Osteoblast (primary cell): ENCODE measurements at regions not wholly inside any gene's neighbourhood (a gene's known extent, or its start where the extent isn't known, plus 50 kb on each side); places are given as distances from the start of the nearest gene placed in this dataset.

ENCODE experiments used
- DNase-seq: peaks from one replicate; pipeline ENCODE4 v3.0.0; 2011; ENCODE audit warnings: low spot score, mixed read lengths; ENCODE audit not compliant: insufficient read length; ENCODE audit errors: missing footprints
- H2AFZ ChIP-seq: 2 replicates; pipeline ENCODE4 v1.6.0; 2011; ENCODE audit warnings: mild to moderate bottlenecking, low read length
- H3K27ac ChIP-seq: 2 replicates; pipeline ENCODE4 v1.5.1; 2011; ENCODE audit warnings: mild to moderate bottlenecking, low read depth, low read length, moderate library complexity
- H3K27me3 ChIP-seq: 2 replicates; pipeline ENCODE4 v1.6.0; 2012; ENCODE audit warnings: mild to moderate bottlenecking, control low read depth, inconsistent platforms, low read length, moderate library complexity; ENCODE audit not compliant: insufficient read depth
- H3K36me3 ChIP-seq: 2 replicates; pipeline ENCODE4 v1.5.1; 2011; ENCODE audit warnings: mild to moderate bottlenecking, low read length, control low read depth, moderate library complexity; ENCODE audit not compliant: insufficient read depth
- H3K4me1 ChIP-seq: 2 replicates; pipeline ENCODE4 v1.5.1; 2011; ENCODE audit warnings: mild to moderate bottlenecking, low read length, control low read depth, moderate library complexity; ENCODE audit not compliant: insufficient read depth
- H3K4me2 ChIP-seq: 2 replicates; pipeline ENCODE4 v1.6.0; 2011; ENCODE audit warnings: mild to moderate bottlenecking, low read length; ENCODE audit not compliant: insufficient read depth
- H3K4me3 ChIP-seq: fragments of 200-600 bp; sonication (generic); 3 replicates; pipeline ENCODE4 v1.5.1; 2012; ENCODE audit warnings: mild to moderate bottlenecking, low read length, inconsistent platforms; ENCODE audit not compliant: insufficient read depth
- H3K79me2 ChIP-seq: 2 replicates; pipeline ENCODE4 v1.6.0; 2012; ENCODE audit warnings: mild to moderate bottlenecking, low read length, control low read depth, inconsistent platforms; ENCODE audit not compliant: insufficient read depth
- H3K9me3 ChIP-seq: 2 replicates; pipeline ENCODE4 v1.5.1; 2011; ENCODE audit warnings: low read depth, low read length, control low read depth
- H4K20me1 ChIP-seq: 2 replicates; pipeline ENCODE4 v1.6.0; 2012; ENCODE audit warnings: mild to moderate bottlenecking, low read length, control low read depth; ENCODE audit not compliant: insufficient read depth
- TF ChIP-seq, protein P1 (sequence below): IDR thresholded peaks from 2 replicates; pipeline ENCODE4 v1.5.1; 2011; ENCODE audit warnings: mild to moderate bottlenecking, low read depth, low read length, moderate library complexity; ENCODE audit errors: extremely low read depth

DNA sequence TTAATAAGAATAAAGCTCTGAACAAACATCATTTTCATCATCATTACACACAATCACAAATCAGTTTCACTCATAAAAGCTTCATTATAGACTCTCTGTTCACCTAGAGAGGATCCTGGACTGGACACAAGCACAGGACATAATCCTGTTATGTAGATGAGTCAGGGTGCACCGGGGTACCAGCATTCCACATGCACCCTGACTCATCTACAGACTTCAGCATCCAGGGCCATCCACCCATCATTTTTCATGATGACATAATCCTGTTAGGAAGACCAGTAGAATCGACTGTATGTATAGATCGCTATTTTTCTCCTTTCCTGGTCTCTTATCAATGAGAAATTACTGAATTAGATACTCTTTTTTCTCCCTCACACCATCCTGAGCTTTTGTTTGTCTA, 73.7 kb upstream of the PIK3C3 start:
- DNase-seq: no peak
- TF ChIP-seq, protein P1, sequence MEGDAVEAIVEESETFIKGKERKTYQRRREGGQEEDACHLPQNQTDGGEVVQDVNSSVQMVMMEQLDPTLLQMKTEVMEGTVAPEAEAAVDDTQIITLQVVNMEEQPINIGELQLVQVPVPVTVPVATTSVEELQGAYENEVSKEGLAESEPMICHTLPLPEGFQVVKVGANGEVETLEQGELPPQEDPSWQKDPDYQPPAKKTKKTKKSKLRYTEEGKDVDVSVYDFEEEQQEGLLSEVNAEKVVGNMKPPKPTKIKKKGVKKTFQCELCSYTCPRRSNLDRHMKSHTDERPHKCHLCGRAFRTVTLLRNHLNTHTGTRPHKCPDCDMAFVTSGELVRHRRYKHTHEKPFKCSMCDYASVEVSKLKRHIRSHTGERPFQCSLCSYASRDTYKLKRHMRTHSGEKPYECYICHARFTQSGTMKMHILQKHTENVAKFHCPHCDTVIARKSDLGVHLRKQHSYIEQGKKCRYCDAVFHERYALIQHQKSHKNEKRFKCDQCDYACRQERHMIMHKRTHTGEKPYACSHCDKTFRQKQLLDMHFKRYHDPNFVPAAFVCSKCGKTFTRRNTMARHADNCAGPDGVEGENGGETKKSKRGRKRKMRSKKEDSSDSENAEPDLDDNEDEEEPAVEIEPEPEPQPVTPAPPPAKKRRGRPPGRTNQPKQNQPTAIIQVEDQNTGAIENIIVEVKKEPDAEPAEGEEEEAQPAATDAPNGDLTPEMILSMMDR: no peak
- no peaks in the 10 kb centered on the region for H3K4me1 ChIP-seq
- no peak overlapping the region for H2AFZ ChIP-seq
- H4K20me1 ChIP-seq: no peaks in the 10 kb centered on the region
- no peaks in the 10 kb centered on the region for H3K79me2 ChIP-seq
- H3K36me3 ChIP-seq: no peaks in the 10 kb centered on the region
- H3K4me3 ChIP-seq: no peak overlapping the region
- no peak overlapping the region for H3K4me2 ChIP-seq
- H3K27ac ChIP-seq: no peak overlapping the region
- no peaks in the 10 kb centered on the region for H3K27me3 ChIP-seq
- no peaks in the 10 kb centered on the region for H3K9me3 ChIP-seq

DNA sequence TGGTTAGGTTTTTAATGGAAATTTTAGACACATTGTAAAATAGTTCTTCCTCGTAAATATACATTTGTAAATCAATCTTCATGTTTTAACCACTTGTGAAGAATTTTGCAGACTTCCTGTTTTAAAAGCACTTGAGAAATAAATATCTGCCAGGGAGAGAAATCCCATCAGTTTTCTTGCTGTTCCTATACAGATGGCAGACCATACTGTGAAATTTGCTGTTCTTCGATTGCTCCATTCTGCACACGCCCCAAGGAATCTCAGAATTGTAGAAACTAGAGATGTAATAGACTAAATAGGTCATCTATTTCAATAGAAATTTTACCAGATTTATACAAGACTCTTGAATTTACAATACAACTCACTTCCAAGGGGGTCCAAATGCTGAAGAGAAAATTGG, 75.8 kb upstream of the PIK3C3 start:
- Histone ChIP-seq H3K4me3 (no peak overlapping the region), H3K79me2 (no peaks in the 10 kb centered on the region), H3K27me3 (no peaks in the 10 kb centered on the region), H3K36me3 (no peaks in the 10 kb centered on the region), H2AFZ (no peak overlapping the region), H3K4me2 (no peak overlapping the region), H3K9me3 (no peaks in the 10 kb centered on the region), H3K27ac (no peak overlapping the region), H4K20me1 (no peaks in the 10 kb centered on the region), H3K4me1 (peaks cover 13% of the 10 kb centered on the region)
- TF ChIP-seq, protein P1: no peak
- no peak for DNase-seq

DNA sequence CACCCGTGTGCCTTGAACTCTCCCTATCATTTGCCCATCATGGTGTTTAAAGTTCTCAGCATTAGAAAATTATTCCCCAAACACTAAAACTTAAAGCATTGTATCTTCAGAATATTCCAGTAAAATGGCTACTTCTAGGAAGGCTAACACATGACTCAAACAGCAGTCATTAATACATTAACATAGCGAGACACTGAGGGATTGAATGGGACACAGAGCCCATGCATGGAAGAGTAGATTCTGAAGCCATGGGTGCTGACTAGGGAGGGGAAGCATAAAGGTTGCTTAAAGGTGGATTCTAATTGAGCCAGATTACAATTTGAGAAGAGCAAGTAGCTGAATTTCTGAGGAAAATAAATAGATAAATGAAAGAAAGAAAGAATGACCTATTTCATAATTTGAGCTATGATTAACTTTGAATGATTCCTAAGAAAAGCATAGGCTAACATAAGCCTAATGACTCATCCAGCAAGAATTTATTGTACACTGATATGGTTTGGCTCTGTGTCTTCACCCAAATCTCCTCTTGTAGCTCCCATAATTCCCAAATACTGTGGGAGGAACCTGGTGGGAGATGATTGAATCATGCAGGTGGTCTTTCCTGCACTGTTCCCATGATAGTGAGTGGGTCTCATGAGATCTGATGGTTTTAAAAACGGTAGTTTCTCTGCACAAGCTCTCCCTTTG, 79.8 kb upstream of the PIK3C3 start:
- Histone ChIP-seq H3K27ac (peak overlapping the region; percentile 21), H3K4me3 (no peak overlapping the region), H3K79me2 (no peaks in the 10 kb centered on the region), H3K4me1 (peaks cover 28% of the 10 kb centered on the region), H3K36me3 (no peaks in the 10 kb centered on the region), H4K20me1 (no peaks in the 10 kb centered on the region), H2AFZ (peak overlapping the region; percentile 73), H3K9me3 (no peaks in the 10 kb centered on the region), H3K27me3 (no peaks in the 10 kb centered on the region), H3K4me2 (peak overlapping the region; percentile 52)
- DNase-seq: peak; percentile 18
- TF ChIP-seq, protein P1: no peak

DNA sequence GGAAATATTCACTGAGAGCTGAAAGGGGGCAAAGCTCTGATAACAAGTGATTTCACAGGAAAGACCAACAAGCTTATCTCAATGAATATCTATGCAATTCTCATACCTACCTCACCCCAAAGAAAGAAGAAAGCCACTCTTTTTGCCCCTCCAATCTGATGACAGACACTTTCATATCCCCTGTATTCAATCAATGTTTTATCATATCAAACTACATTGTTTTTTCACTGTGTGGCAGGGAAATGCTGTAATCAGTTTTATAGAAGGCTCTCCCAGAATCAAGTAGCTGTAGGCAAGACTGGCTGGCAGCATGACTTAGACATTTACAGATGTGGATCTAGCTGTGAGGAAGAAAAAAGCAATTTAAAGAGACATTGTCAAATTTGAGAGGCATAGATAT, 81.3 kb upstream of the PIK3C3 start:
- Histone ChIP-seq H3K27ac (no peak overlapping the region), H3K4me2 (no peak overlapping the region), H3K36me3 (no peaks in the 10 kb centered on the region), H4K20me1 (no peaks in the 10 kb centered on the region), H3K27me3 (no peaks in the 10 kb centered on the region), H3K4me3 (no peak overlapping the region), H2AFZ (no peak overlapping the region), H3K4me1 (peaks cover 28% of the 10 kb centered on the region), H3K79me2 (no peaks in the 10 kb centered on the region), H3K9me3 (no peaks in the 10 kb centered on the region)
- TF ChIP-seq, protein P1: no peak
- DNase-seq: no peak
